IMR-90 (cell line): ENCODE measurements at regions not wholly inside any gene's neighbourhood (a gene's known extent, or its start where the extent isn't known, plus 50 kb on each side); places are given as distances from the start of the nearest gene placed in this dataset.

Source experiments
- ATAC-seq: fragments of 200-7000 bp; cut with Tn5 transposase; 2 replicates; pipeline ENCODE4 v1.9.1; 2020; ENCODE audit warnings: low read depth, mild to moderate bottlenecking, moderate library complexity
- BruUV-seq: library from RNA; stranded (reverse); fragments of 400-500 nt; replicated peaks from 2 replicates; lab custom pipeline; 2021; lab: Mats Ljungman, UMichigan
- CTCF ChIA-PET: fragments of 300-600 bp; formaldehyde crosslinking; extraction: SDS; loops from one replicate; lab custom pipeline; 2021; ENCODE audit warnings: antibody characterized with exemption; lab: Yijun Ruan, JAX
- POLR2A ChIA-PET: fragments of 300-600 bp; sonication (Branson Sonifier 250); formaldehyde crosslinking; loops from one replicate; lab custom pipeline; 2022; ENCODE audit warnings: antibody characterized with exemption; ENCODE audit not compliant: unreplicated experiment; lab: Charles Lee
- DNase-seq: peaks from one replicate; pipeline ENCODE4 v3.0.0; 2013
- H2AFZ ChIP-seq: replicated peaks from 2 replicates; pipeline ENCODE3; 2013; ENCODE audit warnings: low read length, mild to moderate bottlenecking; ENCODE audit not compliant: poor library complexity
- H2AK5ac ChIP-seq: 2 replicates; pipeline ENCODE4 v1.6.1; 2013; ENCODE audit warnings: low read depth, low read length, inconsistent platforms
- H2AK9ac ChIP-seq: replicated peaks from 2 replicates; pipeline ENCODE3; 2013; ENCODE audit warnings: mild to moderate bottlenecking, low read depth, low read length, moderate library complexity; ENCODE audit not compliant: poor library complexity
- H2BK120ac ChIP-seq: 2 replicates; pipeline ENCODE4 v1.6.1; 2013; ENCODE audit warnings: low read depth, low read length, inconsistent platforms
- H2BK15ac ChIP-seq: 3 replicates; pipeline ENCODE4 v1.6.1; 2013; ENCODE audit warnings: low read depth, low read length, inconsistent platforms
- H2BK20ac ChIP-seq: 2 replicates; pipeline ENCODE4 v1.6.1; 2013; ENCODE audit warnings: low read depth, mild to moderate bottlenecking, inconsistent platforms, low read length, moderate library complexity
- H2BK5ac ChIP-seq: 2 replicates; pipeline ENCODE4 v1.6.1; 2013; ENCODE audit warnings: mild to moderate bottlenecking, low read depth, low read length, inconsistent platforms; ENCODE audit not compliant: poor library complexity, severe bottlenecking
- H3K14ac ChIP-seq: replicated peaks from 2 replicates; pipeline ENCODE4 v1.6.1; 2013; ENCODE audit warnings: low read depth, low read length, inconsistent platforms
- H3K18ac ChIP-seq: 2 replicates; pipeline ENCODE4 v1.6.1; 2013; ENCODE audit warnings: low read depth, low read length, control low read depth
- H3K23ac ChIP-seq: 2 replicates; pipeline ENCODE4 v1.6.1; 2013; ENCODE audit warnings: low read depth, low read length, inconsistent platforms
- H3K27ac ChIP-seq: 2 replicates; pipeline ENCODE4 v1.5.1; 2013; ENCODE audit warnings: mild to moderate bottlenecking, control low read depth, low read length; ENCODE audit not compliant: insufficient read depth
- H3K27me3 ChIP-seq: 2 replicates; pipeline ENCODE4 v1.6.1; 2013; ENCODE audit warnings: low read length; ENCODE audit not compliant: control insufficient read depth, insufficient read depth
- H3K36me3 ChIP-seq: 2 replicates; pipeline ENCODE4 v1.6.1; 2013; ENCODE audit warnings: low read length, mixed read lengths; ENCODE audit not compliant: control insufficient read depth, insufficient read depth
- H3K4ac ChIP-seq: 2 replicates; pipeline ENCODE4 v1.6.1; 2013; ENCODE audit warnings: low read depth, low read length, inconsistent platforms
- H3K4me1 ChIP-seq: 2 replicates; pipeline ENCODE4 v1.6.1; 2013; ENCODE audit warnings: low read length, mixed read lengths; ENCODE audit not compliant: control insufficient read depth, insufficient read depth
- H3K4me2 ChIP-seq: 2 replicates; pipeline ENCODE4 v1.6.1; 2013; ENCODE audit warnings: low read depth, mild to moderate bottlenecking, control low read depth, low read length, moderate library complexity
- H3K4me3 ChIP-seq: 2 replicates; pipeline ENCODE4 v1.5.1; 2013; ENCODE audit warnings: low read depth, mild to moderate bottlenecking, control low read depth, low read length, moderate library complexity; ENCODE audit not compliant: insufficient read depth
- H3K56ac ChIP-seq: 2 replicates; pipeline ENCODE4 v1.6.1; 2013; ENCODE audit warnings: low read length, inconsistent platforms; ENCODE audit not compliant: insufficient read depth; ENCODE audit errors: extremely low read depth
- H3K79me1 ChIP-seq, 2 experiments: 2 replicates each; pipeline ENCODE4 v1.6.1; 2013; ENCODE audit warnings: low read length in 2 of 2, inconsistent platforms in 1 of 2, low read depth in 1 of 2
- H3K9ac ChIP-seq: 2 replicates; pipeline ENCODE4 v1.6.1; 2013; ENCODE audit warnings: low read depth, low read length, control low read depth
- H3K9me1 ChIP-seq: 2 replicates; pipeline ENCODE4 v1.6.1; 2013; ENCODE audit warnings: low read length, inconsistent platforms; ENCODE audit not compliant: insufficient read depth
- H3K9me3 ChIP-seq: 2 replicates; pipeline ENCODE4 v1.6.1; 2013; ENCODE audit warnings: low read length; ENCODE audit not compliant: control insufficient read depth, insufficient read depth
- H4K20me1 ChIP-seq: 2 replicates; pipeline ENCODE4 v1.6.1; 2013; ENCODE audit warnings: low read length, inconsistent platforms; ENCODE audit not compliant: insufficient read depth
- H4K5ac ChIP-seq: 2 replicates; pipeline ENCODE4 v1.6.1; 2013; ENCODE audit warnings: mild to moderate bottlenecking, low read depth, low read length, control low read depth
- H4K8ac ChIP-seq, 2 experiments: 2 replicates each; pipeline ENCODE4 v1.6.1; 2013; ENCODE audit warnings: low read depth in 2 of 2, low read length in 2 of 2, control low read depth in 1 of 2, inconsistent platforms in 1 of 2
- H4K91ac ChIP-seq: 2 replicates; pipeline ENCODE4 v1.6.1; 2013; ENCODE audit warnings: low read depth, low read length, inconsistent platforms; ENCODE audit not compliant: insufficient read depth
- CHD1 ChIP-seq: IDR thresholded peaks from 2 replicates; pipeline ENCODE4 v1.6.1; 2012; ENCODE audit warnings: low read depth, low read length, improper control_type of control experiment
- NFE2L2 ChIP-seq: fragments of 150-350 bp; IDR thresholded peaks from 2 replicates; pipeline ENCODE4 v1.6.1; 2016; ENCODE audit warnings: low read depth, mild to moderate bottlenecking, low read length
- RFX5 ChIP-seq: IDR thresholded peaks from 2 replicates; pipeline ENCODE4 v1.8.0; 2012; ENCODE audit warnings: low read depth, mild to moderate bottlenecking, low read length, moderate library complexity
- SMC3 ChIP-seq: fragments of 150-350 bp; IDR thresholded peaks from 2 replicates; pipeline ENCODE4 v1.6.1; 2016; ENCODE audit warnings: low read depth, mild to moderate bottlenecking, antibody characterized with exemption, low read length, moderate library complexity
- WGBS, 2 experiments: methylation state at CpG; one replicate each; pipeline versions ENCODE4 v1.1.5 to v1.1.7; 2013; ENCODE audit warnings: missing lambda C conversion rate in 2 of 2; ENCODE audit not compliant: insufficient read length in 1 of 2; ENCODE audit errors: extremely low coverage in 2 of 2; 5-methylcytosine and 5-hydroxymethylcytosine counted together
- dilution Hi-C: fragments of 300-500 bp; cut with HindIII; formaldehyde crosslinking; loops from one replicate; pipeline ENCODE4 v1.14.3; 2018; ENCODE audit warnings: low sequenced_read_pairs; ENCODE audit not compliant: unreplicated experiment
- in situ Hi-C: fragments of 300-500 bp; cut with MboI; formaldehyde crosslinking; loops from 3 replicates; pipeline ENCODE4 v1.14.3; 2019; ENCODE audit warnings: low sequenced_read_pairs, inconsistent platforms, mixed read lengths
- intact Hi-C: fragments of 100-400 bp; cut with micrococcal nuclease; formaldehyde crosslinking; loops from 2 replicates; pipeline ENCODE4 v1.10.0; 2022

GRCh38 chr4:140211693-140212092 lies 57.7 kb upstream of the MAML3 start:
- H2AK9ac ChIP-seq = no peak overlapping the region
- H2BK120ac ChIP-seq = no peak overlapping the region
- H3K14ac ChIP-seq = no peak overlapping the region; the same call in 1 of the 2 replicates
- dilution Hi-C loops = no loop called here
- H3K18ac ChIP-seq = no peak overlapping the region
- BruUV-seq = no TSS peak
- H4K20me1 ChIP-seq = no peaks in the 10 kb centered on the region
- no peaks in the 10 kb centered on the region for H3K4me1 ChIP-seq
- intact Hi-C loops = no loop called here
- no peak overlapping the region for H3K9ac ChIP-seq
- CTCF ChIA-PET = interaction anchor here (0.9 kb wide), 1 partner anchor 10 kb away, joined by 3 read pairs; no protein-coding TSS in a partner anchor
- no peaks in the 10 kb centered on the region for H3K9me3 ChIP-seq
- TF ChIP-seq NFE2L2 = no peak
- no peak for TF ChIP-seq SMC3
- TF ChIP-seq RFX5 = no peak
- TF ChIP-seq CHD1 = no peak
- H3K27me3 ChIP-seq = peaks cover 5% of the 10 kb centered on the region
- H2BK5ac ChIP-seq = no peak overlapping the region
- H3K4me2 ChIP-seq = no peak overlapping the region
- H3K23ac ChIP-seq = no peak overlapping the region
- ATAC-seq = no peak
- POLR2A ChIA-PET = interaction anchor here (0.6 kb wide), 1 partner anchor 29 kb away, joined by 4 read pairs; no protein-coding TSS in a partner anchor
- H3K4ac ChIP-seq = no peak overlapping the region
- no peak for DNase-seq
- no peak overlapping the region for H4K8ac ChIP-seq
- H3K9me1 ChIP-seq = no peaks in the 10 kb centered on the region
- in situ Hi-C loops = no loop called here
- no peak overlapping the region for H2AFZ ChIP-seq
- no CpG with 5 or more reads among the region's 2 CpGs for WGBS, 2 experiments
- no peak overlapping the region for H4K5ac ChIP-seq
- no peak overlapping the region for H2AK5ac ChIP-seq
- no peak overlapping the region for H2BK20ac ChIP-seq
- no peak overlapping the region for H3K56ac ChIP-seq
- H3K4me3 ChIP-seq = no peak overlapping the region
- no peaks in the 10 kb centered on the region for H3K36me3 ChIP-seq
- no peak overlapping the region for H4K91ac ChIP-seq
- H3K27ac ChIP-seq = no peak overlapping the region
- no peak overlapping the region for H2BK15ac ChIP-seq
- H3K79me1 ChIP-seq = no peaks in the 10 kb centered on the region
